ENCODE measurements at regions not wholly inside any gene's neighbourhood (a gene's known extent, or its start where the extent isn't known, plus 50 kb on each side); places are given as distances from the start of the nearest gene placed in this dataset.
"Not testable (repeated sequence)": the region's sequence is repeated elsewhere in the genome, so short reads cannot be mapped to it uniquely, and the experiment has no call there.

- TF ChIP-seq CTCF (IDR thresholded peaks at IDR 0.05) (no peak), POLR2A (IDR thresholded peaks at IDR 0.05) (no peak)
- no peaks in the 10 kb centered on the region for H3K27me3 ChIP-seq
- no peaks in the 10 kb centered on the region for H3K9me3 ChIP-seq
- peaks cover 0 to 24% (median 15%) of the 10 kb centered on the region in 12 donors for H3K4me1 ChIP-seq
- WGBS, 4 donors = 3 to 14% (median 13%) methylated on average over 3 of the region's 3 CpGs
- no peak overlapping the region for H3K4me3 ChIP-seq
- peak in 2 of 4 donors; percentile 68 to 80 for ATAC-seq
- no peak overlapping the region for H3K27ac ChIP-seq
- intact Hi-C loops (cut with DNase I) = no loop called here
- no peak for DNase-seq
- no peaks in the 10 kb centered on the region for H3K36me3 ChIP-seq
Observed at GRCh38 chr3:178352326-178353005, 183.8 kb upstream of the KCNMB2 start.

DNA sequence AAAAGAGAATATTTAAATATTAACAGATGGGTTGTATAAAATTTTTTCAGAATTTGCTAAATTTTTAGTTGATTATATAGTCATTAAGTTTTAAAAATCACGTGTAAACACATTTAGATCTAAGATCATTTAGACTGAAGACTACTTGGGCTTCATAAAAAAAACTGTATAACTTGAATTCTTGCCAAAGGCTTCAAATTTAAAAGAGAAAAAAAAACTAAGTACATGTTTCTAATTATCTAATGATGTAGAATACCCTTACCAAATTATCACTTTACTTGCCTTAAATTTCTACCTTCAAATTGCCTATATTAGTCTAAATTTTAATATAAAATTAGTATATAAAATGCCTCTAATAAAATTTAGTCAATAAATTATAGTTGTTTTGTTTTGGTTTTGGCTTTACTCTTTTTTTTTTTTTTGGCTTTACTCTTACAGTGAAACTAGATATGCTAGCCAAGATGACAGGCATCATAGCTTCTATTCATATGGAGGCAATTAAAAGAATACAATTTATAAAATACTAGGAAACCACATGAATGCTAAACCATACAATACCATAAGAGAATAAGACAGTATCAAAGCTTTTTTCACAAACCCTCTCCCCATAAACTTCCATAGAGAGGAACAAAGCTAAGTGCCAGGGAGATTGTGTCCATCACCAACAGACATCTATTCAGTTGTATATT, 183.1 kb upstream of the KCNMB2 start:
- ATAC-seq (no peak), DNase-seq (no peak)
- no peak overlapping the region for H3K4me3 ChIP-seq
- no peaks in the 10 kb centered on the region for H3K27me3 ChIP-seq
- intact Hi-C loops (cut with DNase I) = no loop called here
- no peak for TF ChIP-seq CTCF (IDR thresholded peaks at IDR 0.05)
- no peak for TF ChIP-seq POLR2A (IDR thresholded peaks at IDR 0.05)
- peaks cover 0 to 2% (median 0%) of the 10 kb centered on the region in 12 donors for H3K9me3 ChIP-seq
- H3K27ac ChIP-seq = no peak overlapping the region
- 27 to 40% (median 28%) methylated on average over 1 of the region's 1 CpG for WGBS, 4 donors
- H3K4me1 ChIP-seq = peaks cover 0 to 24% (median 15%) of the 10 kb centered on the region in 12 donors
- no peaks in the 10 kb centered on the region for H3K36me3 ChIP-seq

GRCh38 chr3:178359728-178360127, 176.5 kb upstream of the KCNMB2 start:
- TF ChIP-seq POLR2A (IDR thresholded peaks at IDR 0.05) (no peak), CTCF (IDR thresholded peaks at IDR 0.05) (no peak)
- H3K27me3 ChIP-seq = no peaks in the 10 kb centered on the region
- H3K4me3 ChIP-seq = no peak overlapping the region
- ATAC-seq (no peak), DNase-seq (no peak)
- peaks cover 0 to 4% (median 0%) of the 10 kb centered on the region in 12 donors for H3K4me1 ChIP-seq
- 18 to 74% (median 56%) methylated on average over 2 to 6 of the region's 6 CpGs for WGBS, 4 donors
- intact Hi-C loops (cut with DNase I) = no loop called here
- H3K27ac ChIP-seq = peak overlapping the region in 4 of 12 donors; percentile 1 to 29 (median 16)
- H3K9me3 ChIP-seq = peaks cover 0 to 26% (median 3%) of the 10 kb centered on the region in 12 donors
- H3K36me3 ChIP-seq = no peaks in the 10 kb centered on the region

DNA sequence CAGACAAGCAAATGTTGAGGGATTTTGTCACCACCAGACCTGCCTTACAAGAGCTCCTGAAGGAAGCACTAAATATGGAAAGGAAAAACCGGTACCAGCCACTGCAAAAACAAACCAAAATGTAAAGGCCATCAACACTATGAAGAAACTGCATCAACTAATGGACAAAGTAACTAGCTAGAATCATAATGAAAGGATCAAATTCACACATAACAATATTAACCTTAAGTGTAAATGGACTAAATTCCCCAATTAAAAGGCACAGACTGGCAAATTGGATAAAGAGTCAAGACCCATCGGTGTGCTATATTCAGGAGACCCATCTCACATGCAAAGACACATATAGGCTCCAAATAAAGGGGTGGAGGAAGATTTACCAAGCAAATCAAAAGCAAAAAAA, 173.2 kb upstream of the KCNMB2 start:
- 91 to 93% (median 92%) methylated on average over 2 of the region's 2 CpGs for WGBS, 4 donors
- intact Hi-C loops (cut with DNase I) = not testable (repeated sequence)

More for the DNA sequence above, 173.2 kb upstream of the KCNMB2 start:
- not testable (repeated sequence) for H3K4me3 ChIP-seq, H3K27me3 ChIP-seq, H3K36me3 ChIP-seq, DNase-seq, H3K27ac ChIP-seq, ATAC-seq
- H3K9me3 ChIP-seq = peaks cover 0 to 31% (median 3%) of the 10 kb centered on the region in 12 donors
- H3K4me1 ChIP-seq = peaks cover 0 to 11% (median 3%) of the 10 kb centered on the region in 12 donors

Data from heart left ventricle (tissue), 16 donors.